ENCODE measurements at regions not wholly inside any gene's neighbourhood (a gene's known extent, or its start where the extent isn't known, plus 50 kb on each side); places are given as distances from the start of the nearest gene placed in this dataset.

- Histone ChIP-seq H3K4me1 (no peaks in the 10 kb centered on the region), H3K27ac (no peak overlapping the region), H3K9me3 (no peaks in the 10 kb centered on the region), H3K4me3 (no peak overlapping the region), H3K36me3 (no peaks in the 10 kb centered on the region), H3K27me3 (no peaks in the 10 kb centered on the region)
- no peak for TF ChIP-seq CTCF (IDR thresholded peaks at IDR 0.05)
- ATAC-seq (no peak), DNase-seq (no peak)
- intact Hi-C loops (cut with DNase I) = no loop called here
These were observed 441.4 kb downstream of the SH3GL2 start for GRCh38 chr9:18020121-18020745.

GRCh38 chr9:18022642-18023041 lies 443.8 kb downstream of the SH3GL2 start:
- no peak for TF ChIP-seq CTCF (IDR thresholded peaks at IDR 0.05)
- H3K27me3 ChIP-seq = no peaks in the 10 kb centered on the region
- H3K9me3 ChIP-seq = no peaks in the 10 kb centered on the region
- ATAC-seq (no peak), DNase-seq (no peak)
- H3K4me3 ChIP-seq = no peak overlapping the region
- H3K36me3 ChIP-seq = no peaks in the 10 kb centered on the region
- H3K4me1 ChIP-seq = no peaks in the 10 kb centered on the region
- H3K27ac ChIP-seq = no peak overlapping the region
- intact Hi-C loops (cut with DNase I) = no loop called here

- DNase-seq (no peak), ATAC-seq (no peak)
- TF ChIP-seq CTCF (IDR thresholded peaks at IDR 0.05) = no peak
- Histone ChIP-seq H3K36me3 (no peaks in the 10 kb centered on the region), H3K27ac (no peak overlapping the region), H3K27me3 (no peaks in the 10 kb centered on the region), H3K4me1 (no peaks in the 10 kb centered on the region), H3K4me3 (no peak overlapping the region), H3K9me3 (no peaks in the 10 kb centered on the region)
- intact Hi-C loops (cut with DNase I) = no loop called here
These were observed 444.5 kb downstream of the SH3GL2 start for GRCh38 chr9:18023332-18023731.

- Histone ChIP-seq H3K27me3 (no peaks in the 10 kb centered on the region), H3K4me1 (no peaks in the 10 kb centered on the region), H3K4me3 (no peak overlapping the region), H3K27ac (no peak overlapping the region), H3K36me3 (no peaks in the 10 kb centered on the region), H3K9me3 (no peaks in the 10 kb centered on the region)
- intact Hi-C loops (cut with DNase I) = no loop called here
- ATAC-seq (no peak), DNase-seq (no peak)
- TF ChIP-seq CTCF (IDR thresholded peaks at IDR 0.05) = no peak
These were observed 441.3 kb upstream of the ADAMTSL1 start for GRCh38 chr9:18032636-18033035.

- Histone ChIP-seq H3K9me3 (no peaks in the 10 kb centered on the region), H3K27ac (no peak overlapping the region), H3K27me3 (no peaks in the 10 kb centered on the region), H3K4me1 (no peaks in the 10 kb centered on the region), H3K4me3 (no peak overlapping the region), H3K36me3 (no peaks in the 10 kb centered on the region)
- DNase-seq = no peak
- TF ChIP-seq CTCF (IDR thresholded peaks at IDR 0.05) = no peak
- intact Hi-C loops (cut with DNase I) = no loop called here
- no peak for ATAC-seq
These were observed 437.3 kb upstream of the ADAMTSL1 start for GRCh38 chr9:18036422-18037187.
